HG02610 (cell line): ENCODE measurements at regions not wholly inside any gene's neighbourhood (a gene's known extent, or its start where the extent isn't known, plus 50 kb on each side); places are given as distances from the start of the nearest gene placed in this dataset.

Source experiments
- ATAC-seq: cut with Tn5 transposase; IDR thresholded peaks from one replicate; pipeline ENCODE4 v1.9.1; 2021; ENCODE audit warnings: mild to moderate bottlenecking, moderate library complexity; ENCODE audit not compliant: unreplicated experiment

- no peak for ATAC-seq
These were observed 433.5 kb downstream of the DHX35 start for GRCh38 chr20:39395478-39396291.

GRCh38 chr20:39394461-39394860 is 432.3 kb downstream of the DHX35 start:
- no peak for ATAC-seq

GRCh38 chr20:39390186-39390585 is 428.0 kb downstream of the DHX35 start:
- ATAC-seq, result no peak

- no peak for ATAC-seq
These were observed 419.5 kb downstream of the DHX35 start for GRCh38 chr20:39381595-39381994.

- no peak for ATAC-seq
These were observed 416.6 kb downstream of the DHX35 start for GRCh38 chr20:39378776-39379175.

- ATAC-seq, result no peak
These were observed 414.6 kb downstream of the DHX35 start for GRCh38 chr20:39376788-39377187.

- ATAC-seq, result no peak
These were observed 402.2 kb downstream of the DHX35 start for GRCh38 chr20:39364320-39364719.

- ATAC-seq, result no peak
These were observed 398.0 kb downstream of the DHX35 start for GRCh38 chr20:39359981-39360620.

GRCh38 chr20:39358052-39358451 is 395.9 kb downstream of the DHX35 start:
- peak; percentile 87 for ATAC-seq

- ATAC-seq, result no peak
These were observed 394.8 kb downstream of the DHX35 start for GRCh38 chr20:39356908-39357307.

GRCh38 chr20:39349240-39349639 is 387.1 kb downstream of the DHX35 start:
- no peak for ATAC-seq

GRCh38 chr20:39347626-39348025 is 385.5 kb downstream of the DHX35 start:
- no peak for ATAC-seq

GRCh38 chr20:39342463-39342862 is 380.3 kb downstream of the DHX35 start:
- no peak for ATAC-seq

GRCh38 chr20:39338469-39339376 is 376.6 kb downstream of the DHX35 start:
- ATAC-seq, result peak; percentile 93

- ATAC-seq, result no peak
These were observed 371.1 kb downstream of the DHX35 start for GRCh38 chr20:39333211-39333610.

- no peak for ATAC-seq
These were observed 366.2 kb downstream of the DHX35 start for GRCh38 chr20:39328347-39328746.

GRCh38 chr20:39326050-39326449 is 363.9 kb downstream of the DHX35 start:
- no peak for ATAC-seq

- ATAC-seq, result no peak
These were observed 356.8 kb downstream of the DHX35 start for GRCh38 chr20:39318911-39319310.

GRCh38 chr20:39312676-39313075 is 350.5 kb downstream of the DHX35 start:
- no peak for ATAC-seq

- no peak for ATAC-seq
These were observed 349.8 kb downstream of the DHX35 start for GRCh38 chr20:39311851-39312506.
